OCI-M1 (cell line): ENCODE measurements at regions not wholly inside any gene's neighbourhood (a gene's known extent, or its start where the extent isn't known, plus 50 kb on each side); places are given as distances from the start of the nearest gene placed in this dataset.

Experiments
- DNase-seq: peaks from one replicate; lab custom pipeline; 2025; lab: John Stamatoyannopoulos, UW

GRCh38 chr14:51513281-51513680, 138.4 kb upstream of the FRMD6 start:
- DNase-seq: no peak

- no peak for DNase-seq
Measured at GRCh38 chr14:51513933-51514332, 137.8 kb upstream of the FRMD6 start.

DNA sequence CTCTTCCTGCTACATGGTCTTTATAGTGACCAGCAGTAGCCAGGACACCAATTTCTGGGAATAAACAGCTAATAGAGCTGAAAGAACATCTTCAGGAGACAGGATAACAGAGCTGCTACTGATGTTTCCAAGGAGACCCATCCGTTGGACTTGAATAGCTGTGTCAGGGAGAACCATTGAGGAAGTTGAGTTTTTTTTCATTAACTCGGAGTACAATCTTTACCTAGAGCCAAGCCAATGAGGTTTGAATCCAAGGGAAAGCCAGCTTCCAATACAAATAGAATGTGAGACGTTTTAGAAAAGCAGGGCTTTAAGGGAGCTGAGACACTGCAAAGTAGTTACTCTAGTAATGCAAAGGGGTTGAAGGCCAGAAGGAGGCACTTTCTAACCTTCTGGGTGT, 136.1 kb upstream of the FRMD6 start:
- DNase-seq: no peak

GRCh38 chr14:51516706-51517395, 134.9 kb upstream of the FRMD6 start:
- DNase-seq: no peak

- DNase-seq: no peak
Measured at GRCh38 chr14:51518280-51518679, 133.4 kb upstream of the FRMD6 start.

GRCh38 chr14:51518711-51519110, 133.0 kb upstream of the FRMD6 start:
- DNase-seq: no peak

DNA sequence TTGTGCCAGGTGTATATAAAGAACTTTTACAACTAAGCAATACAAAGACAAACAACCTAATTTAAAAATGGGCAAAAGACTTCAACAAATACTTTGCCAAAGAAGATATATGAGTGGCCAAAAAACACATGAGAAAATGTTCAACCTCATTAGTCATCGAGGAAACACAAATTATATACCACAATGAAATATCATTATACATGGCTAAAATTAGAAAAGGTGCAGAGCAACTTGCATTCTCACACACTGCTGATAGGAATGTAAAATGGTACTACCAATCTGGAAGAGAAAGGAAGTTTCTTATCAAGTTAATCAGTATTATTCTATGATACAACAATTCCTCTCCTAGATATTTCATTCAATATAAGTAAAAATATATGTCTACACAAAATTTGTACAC, 131.6 kb upstream of the FRMD6 start:
- no peak for DNase-seq

- DNase-seq: no peak
Measured at GRCh38 chr14:51521764-51522163, 129.9 kb upstream of the FRMD6 start.

GRCh38 chr14:51523243-51523642, 128.5 kb upstream of the FRMD6 start:
- no peak for DNase-seq

- no peak for DNase-seq
Measured at GRCh38 chr14:51525739-51526138, 126.0 kb upstream of the FRMD6 start.

DNA sequence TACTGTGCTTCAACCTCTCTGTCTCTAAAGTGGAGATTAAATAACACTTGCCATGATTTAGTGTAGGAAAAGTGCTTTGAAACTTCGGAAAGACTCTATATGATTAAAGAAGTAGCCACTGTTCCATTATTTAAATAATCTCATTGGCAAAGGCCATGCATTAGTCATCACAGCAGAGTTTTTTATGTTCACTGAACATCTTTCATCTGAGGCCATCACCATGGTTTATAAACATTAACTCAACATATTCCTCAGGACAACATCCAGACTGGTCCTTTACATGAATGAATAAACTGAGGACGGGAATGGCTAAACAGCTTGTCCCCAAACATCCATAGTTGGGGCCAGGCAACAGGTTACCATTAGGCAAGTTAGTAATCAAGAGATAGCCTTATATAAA, 124.6 kb upstream of the FRMD6 start:
- no peak for DNase-seq

GRCh38 chr14:51529736-51530135, 122.0 kb upstream of the FRMD6 start:
- no peak for DNase-seq

DNA sequence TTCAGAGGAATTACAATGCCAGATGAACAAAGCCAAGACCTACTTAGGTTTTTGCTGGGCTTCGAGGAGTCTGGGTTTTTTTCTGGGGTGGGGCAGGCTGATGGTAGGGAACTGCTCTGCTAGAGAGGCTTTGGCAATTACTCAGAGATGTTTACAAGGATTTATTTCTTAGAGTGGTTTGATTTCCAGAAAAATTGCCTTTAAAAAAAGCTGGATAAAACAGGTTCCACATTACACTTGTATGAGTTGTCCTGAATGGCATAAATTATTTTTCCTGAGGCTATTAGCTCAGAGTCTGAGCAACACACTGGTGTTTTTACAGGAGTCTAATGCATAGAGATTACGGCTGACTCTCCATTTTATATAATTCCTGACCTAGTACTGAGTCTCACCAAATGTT, 118.5 kb upstream of the FRMD6 start:
- no peak for DNase-seq

GRCh38 chr14:51533872-51534553, 117.7 kb upstream of the FRMD6 start:
- no peak for DNase-seq

DNA sequence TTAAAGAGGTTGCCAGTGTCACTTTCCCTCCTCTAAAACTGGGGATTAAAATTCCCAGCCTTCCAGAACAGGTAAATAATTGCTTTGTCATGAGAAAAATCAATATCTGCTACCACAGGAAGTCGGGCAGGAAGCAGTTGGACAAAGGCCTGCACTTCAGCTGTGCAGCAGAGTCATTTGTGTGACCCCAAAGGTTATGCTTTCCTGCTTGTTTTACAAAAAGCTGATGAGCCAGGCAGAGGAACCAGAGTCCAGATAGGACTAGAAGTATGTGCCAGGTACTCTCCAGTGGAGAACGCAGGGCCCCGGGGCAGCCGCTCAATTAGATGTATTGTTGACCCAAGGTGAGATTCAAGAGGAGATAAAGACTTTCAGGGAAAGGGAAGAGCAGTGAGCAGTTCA, 117.1 kb upstream of the FRMD6 start:
- DNase-seq: no peak

DNA sequence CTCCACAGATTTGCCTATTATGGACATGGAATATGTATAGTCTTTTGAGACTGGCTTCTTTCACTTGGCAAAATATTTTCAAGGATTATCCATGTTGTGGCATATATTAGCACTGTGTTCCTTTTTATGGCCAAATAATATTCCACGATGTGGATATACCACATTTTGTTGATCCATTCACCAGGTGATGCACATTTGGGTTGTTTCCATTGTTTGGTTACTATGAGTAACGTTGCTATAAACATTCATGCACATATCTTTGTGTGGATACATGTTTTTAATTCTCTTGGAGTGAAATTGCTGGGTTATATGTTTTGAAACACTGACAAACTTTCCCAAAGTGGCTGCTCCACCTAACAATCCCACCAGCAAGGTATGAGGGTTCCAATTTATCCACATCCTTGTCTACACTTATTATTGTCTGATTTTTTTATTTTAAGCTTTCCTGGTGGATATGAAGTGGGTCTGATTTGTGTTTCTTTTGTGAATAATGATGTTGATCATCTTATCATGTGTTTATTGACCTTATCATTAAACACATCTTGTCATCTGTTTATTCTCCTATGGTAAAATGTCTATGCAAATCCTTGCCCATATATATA, 116.2 kb upstream of the FRMD6 start:
- no peak for DNase-seq

GRCh38 chr14:51538973-51539372, 112.7 kb upstream of the FRMD6 start:
- DNase-seq: no peak

GRCh38 chr14:51539571-51540037, 112.1 kb upstream of the FRMD6 start:
- DNase-seq: no peak

DNA sequence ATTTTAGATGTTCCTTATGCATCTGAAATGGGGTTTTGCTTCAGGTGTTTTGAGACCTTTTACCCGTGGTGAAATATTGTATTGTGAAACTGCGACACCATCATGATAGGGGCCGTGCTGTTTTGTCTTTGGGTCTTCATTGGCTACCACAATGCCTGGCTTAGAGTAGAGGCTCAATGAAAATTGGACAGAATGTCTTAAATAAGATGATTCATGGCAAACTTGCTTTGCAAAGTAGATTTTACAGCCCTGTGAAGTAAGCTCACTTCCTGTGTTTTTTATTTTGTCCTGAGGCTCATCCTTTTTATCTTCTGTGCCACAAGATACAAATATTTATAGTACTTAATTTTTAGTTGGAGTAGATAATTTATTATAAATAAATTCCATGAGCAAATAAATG, 111.3 kb upstream of the FRMD6 start:
- no peak for DNase-seq

- no peak for DNase-seq
Measured at GRCh38 chr14:51544471-51544870, 107.2 kb upstream of the FRMD6 start.

DNA sequence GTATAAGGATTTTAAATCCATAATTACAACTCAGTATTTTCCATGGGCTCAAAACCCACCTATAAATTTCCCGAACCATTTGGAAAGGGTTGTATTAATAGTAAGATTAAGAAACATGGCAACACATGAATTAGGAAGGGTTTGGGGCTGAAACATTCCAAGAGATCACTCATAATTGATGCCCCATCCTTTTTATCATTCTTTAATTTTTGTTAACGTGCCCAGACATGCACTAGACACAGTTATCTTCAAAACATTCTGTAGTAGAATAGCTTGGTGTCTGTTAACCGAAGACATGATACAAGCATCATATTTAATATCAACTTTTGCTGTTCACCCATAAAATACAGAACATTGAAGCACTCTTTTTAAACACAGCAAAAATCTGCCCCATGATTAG, 106.8 kb upstream of the FRMD6 start:
- DNase-seq: no peak

- no peak for DNase-seq
Measured at GRCh38 chr14:51545396-51545795, 106.3 kb upstream of the FRMD6 start.

DNA sequence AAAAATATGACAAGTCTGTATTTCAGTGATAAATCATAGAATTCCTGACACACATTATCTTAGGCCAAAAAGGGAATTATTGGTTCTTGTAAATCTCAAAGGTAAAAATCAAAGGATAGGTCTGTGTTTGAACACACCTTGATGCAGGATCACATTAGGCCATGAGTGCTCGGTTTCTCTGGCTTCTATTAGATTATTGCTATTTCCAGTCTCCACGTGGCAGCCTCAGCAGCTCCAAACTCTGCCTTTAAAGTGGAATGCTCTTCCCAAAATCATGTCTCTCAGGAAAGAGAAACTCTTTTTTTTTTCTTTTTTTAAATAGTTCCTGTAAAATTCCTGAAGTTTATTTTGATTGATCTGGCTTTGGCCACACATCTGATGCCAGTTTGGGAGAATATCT, 105.6 kb upstream of the FRMD6 start:
- DNase-seq: no peak
